ENCODE measurements at regions not wholly inside any gene's neighbourhood (a gene's known extent, or its start where the extent isn't known, plus 50 kb on each side); places are given as distances from the start of the nearest gene placed in this dataset.

DNA sequence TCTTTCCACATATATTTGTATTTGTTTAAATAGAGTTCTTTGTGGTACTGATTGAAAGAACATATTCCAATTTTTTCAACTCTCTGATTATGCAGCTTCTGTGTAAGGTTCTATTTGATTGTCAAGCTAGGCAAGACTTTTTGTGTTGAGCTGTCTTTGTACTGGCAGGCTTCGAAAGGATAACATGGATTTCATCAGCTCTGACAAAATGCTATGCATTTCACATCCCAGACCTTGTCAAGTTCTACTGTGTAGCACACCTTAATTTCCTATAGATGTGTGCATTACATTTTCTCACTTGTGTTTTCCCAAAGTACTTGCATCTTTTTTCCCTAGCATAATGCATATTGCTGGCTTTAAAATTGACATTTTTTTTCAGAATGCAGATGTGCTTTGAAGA is 555.0 kb upstream of the GYPC start:
- Histone ChIP-seq H3K9me3 (peaks cover 0 to 21% (median 0%) of the 10 kb centered on the region in 11 donors), H3K4me1 (no peaks in the 10 kb centered on the region), H3K36me3 (no peaks in the 10 kb centered on the region), H3K27me3 (no peaks in the 10 kb centered on the region), H3K27ac (no peak overlapping the region), H3K4me3 (no peak overlapping the region)
- DNase-seq (no peak), ATAC-seq (no peak)
- TF ChIP-seq, protein P1, sequence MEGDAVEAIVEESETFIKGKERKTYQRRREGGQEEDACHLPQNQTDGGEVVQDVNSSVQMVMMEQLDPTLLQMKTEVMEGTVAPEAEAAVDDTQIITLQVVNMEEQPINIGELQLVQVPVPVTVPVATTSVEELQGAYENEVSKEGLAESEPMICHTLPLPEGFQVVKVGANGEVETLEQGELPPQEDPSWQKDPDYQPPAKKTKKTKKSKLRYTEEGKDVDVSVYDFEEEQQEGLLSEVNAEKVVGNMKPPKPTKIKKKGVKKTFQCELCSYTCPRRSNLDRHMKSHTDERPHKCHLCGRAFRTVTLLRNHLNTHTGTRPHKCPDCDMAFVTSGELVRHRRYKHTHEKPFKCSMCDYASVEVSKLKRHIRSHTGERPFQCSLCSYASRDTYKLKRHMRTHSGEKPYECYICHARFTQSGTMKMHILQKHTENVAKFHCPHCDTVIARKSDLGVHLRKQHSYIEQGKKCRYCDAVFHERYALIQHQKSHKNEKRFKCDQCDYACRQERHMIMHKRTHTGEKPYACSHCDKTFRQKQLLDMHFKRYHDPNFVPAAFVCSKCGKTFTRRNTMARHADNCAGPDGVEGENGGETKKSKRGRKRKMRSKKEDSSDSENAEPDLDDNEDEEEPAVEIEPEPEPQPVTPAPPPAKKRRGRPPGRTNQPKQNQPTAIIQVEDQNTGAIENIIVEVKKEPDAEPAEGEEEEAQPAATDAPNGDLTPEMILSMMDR (IDR thresholded peaks at IDR 0.05), result no peak
- intact Hi-C loops (cut with DNase I), result no loop called here
- WGBS, 2 donors, result 51 to 63% methylated on average over 1 of the region's 1 CpG

DNA sequence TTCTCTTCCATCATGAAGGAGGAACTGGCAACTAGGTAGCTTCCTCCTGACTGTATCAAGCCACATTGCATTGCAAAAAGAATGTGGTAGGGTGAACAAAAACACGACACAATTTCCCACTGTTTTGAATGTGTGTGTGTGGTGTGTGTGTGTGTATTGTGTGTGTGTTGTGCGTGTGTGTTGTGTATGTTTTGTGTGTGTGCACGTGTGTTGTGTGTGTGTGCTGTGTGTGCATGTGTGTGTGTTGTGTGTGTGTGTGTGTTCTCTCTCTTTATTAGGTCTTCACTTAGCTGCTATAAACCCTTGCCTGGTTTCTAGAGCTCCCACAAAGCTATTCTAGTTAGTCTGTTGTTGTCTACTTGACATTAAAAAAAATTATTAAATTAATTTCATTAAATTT is 550.0 kb upstream of the GYPC start:
- Histone ChIP-seq H3K27me3 (no peaks in the 10 kb centered on the region), H3K27ac (no peak overlapping the region), H3K36me3 (no peaks in the 10 kb centered on the region), H3K4me1 (no peaks in the 10 kb centered on the region), H3K9me3 (peaks cover 0 to 21% (median 0%) of the 10 kb centered on the region in 11 donors), H3K4me3 (no peak overlapping the region)
- TF ChIP-seq, protein P1 (IDR thresholded peaks at IDR 0.05), result no peak
- DNase-seq (no peak), ATAC-seq (no peak)
- 78 to 87% methylated on average over 3 of the region's 3 CpGs for WGBS, 2 donors
- intact Hi-C loops (cut with DNase I), result no loop called here

DNA sequence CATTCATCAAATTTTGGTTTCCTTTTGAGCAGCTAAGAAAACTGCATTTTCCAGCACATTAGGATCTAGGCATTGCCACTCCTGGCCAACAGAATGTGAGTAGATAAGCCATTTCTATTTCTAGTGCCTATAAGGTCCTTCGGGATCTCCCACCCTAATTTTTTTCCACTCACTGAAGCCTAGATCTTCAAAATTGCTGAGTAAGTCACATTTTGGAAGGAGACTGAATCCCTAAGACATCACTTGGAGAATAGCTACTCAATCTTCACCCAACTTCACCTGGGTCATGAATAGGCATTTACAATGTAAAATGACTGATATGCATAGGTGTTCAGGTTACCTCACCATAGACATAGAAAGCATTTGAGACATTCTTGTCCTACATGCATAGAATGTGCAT is 548.1 kb upstream of the GYPC start:
- DNase-seq, result no peak
- no peak for ATAC-seq
- no peaks in the 10 kb centered on the region for H3K36me3 ChIP-seq
- intact Hi-C loops (cut with DNase I), result no loop called here
- no peak overlapping the region for H3K27ac ChIP-seq
- peaks cover 0 to 21% (median 0%) of the 10 kb centered on the region in 11 donors for H3K9me3 ChIP-seq
- TF ChIP-seq, protein P1 (IDR thresholded peaks at IDR 0.05), result no peak
- no peaks in the 10 kb centered on the region for H3K27me3 ChIP-seq
- H3K4me3 ChIP-seq, result no peak overlapping the region
- no peaks in the 10 kb centered on the region for H3K4me1 ChIP-seq
- 85 to 90% methylated on average over 1 of the region's 1 CpG for WGBS, 2 donors

DNA sequence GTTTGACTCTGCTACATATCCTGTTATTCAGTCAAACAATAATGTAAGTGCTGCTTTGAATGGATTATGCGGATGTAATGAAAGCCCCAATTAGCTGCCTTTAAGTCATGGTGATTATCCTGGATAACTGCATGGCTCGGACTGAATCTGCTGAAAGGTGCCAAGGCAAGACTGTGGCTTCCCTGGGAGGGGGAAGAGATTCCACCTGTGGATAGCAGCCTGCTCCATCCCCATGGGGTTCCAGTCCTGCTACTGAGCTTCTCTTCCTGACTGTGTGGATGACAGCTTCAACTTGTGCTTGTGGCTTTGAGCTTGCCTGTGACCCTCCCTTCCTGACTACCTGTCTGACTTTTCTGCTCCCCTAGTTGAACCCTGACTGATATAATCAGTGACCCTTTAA is 540.0 kb upstream of the GYPC start:
- Histone ChIP-seq H3K9me3 (no peaks in the 10 kb centered on the region), H3K27ac (no peak overlapping the region), H3K4me1 (no peaks in the 10 kb centered on the region), H3K27me3 (no peaks in the 10 kb centered on the region), H3K36me3 (no peaks in the 10 kb centered on the region), H3K4me3 (no peak overlapping the region)
- intact Hi-C loops (cut with DNase I), result no loop called here
- WGBS, 2 donors, result 85 to 86% methylated on average over 2 of the region's 2 CpGs
- DNase-seq (no peak), ATAC-seq (no peak)
- TF ChIP-seq, protein P1 (IDR thresholded peaks at IDR 0.05), result no peak

DNA sequence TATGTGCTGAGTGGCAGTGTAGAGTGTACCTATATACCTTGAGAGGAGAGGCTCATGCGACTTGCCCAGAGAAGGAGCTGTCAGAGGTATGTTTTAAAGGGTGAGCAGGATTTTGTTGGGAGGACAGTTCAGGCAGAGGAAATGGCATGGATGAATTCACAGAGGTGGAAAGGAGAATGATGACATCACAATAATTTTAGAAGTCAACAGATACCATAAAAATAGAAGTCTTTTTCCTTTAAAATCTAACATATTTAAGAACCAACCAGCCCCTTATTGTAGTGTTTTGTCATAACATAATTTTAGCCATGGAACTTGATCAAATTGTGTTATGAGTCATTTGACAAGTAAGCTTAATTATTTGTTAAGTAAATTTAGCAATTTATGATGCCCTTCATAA is 538.1 kb upstream of the GYPC start:
- WGBS, 2 donors, result 89 to 94% methylated on average over 1 of the region's 1 CpG
- no peaks in the 10 kb centered on the region for H3K9me3 ChIP-seq
- DNase-seq, result no peak
- no peaks in the 10 kb centered on the region for H3K27me3 ChIP-seq
- no peaks in the 10 kb centered on the region for H3K36me3 ChIP-seq
- no peak overlapping the region for H3K4me3 ChIP-seq
- H3K4me1 ChIP-seq, result no peaks in the 10 kb centered on the region
- intact Hi-C loops (cut with DNase I), result no loop called here
- TF ChIP-seq, protein P1 (IDR thresholded peaks at IDR 0.05), result no peak
- no peak for ATAC-seq
- no peak overlapping the region for H3K27ac ChIP-seq
